ENCODE measurements at regions not wholly inside any gene's neighbourhood (a gene's known extent, or its start where the extent isn't known, plus 50 kb on each side); places are given as distances from the start of the nearest gene placed in this dataset.
"Not testable (repeated sequence)": the region's sequence is repeated elsewhere in the genome, so short reads cannot be mapped to it uniquely, and the experiment has no call there.

- TF ChIP-seq CTCF (IDR thresholded peaks at IDR 0.05; ENCODE audit: control insufficient read depth, insufficient read depth, low read depth, low read length, missing control alignments): no peak
- no peak for DNase-seq (ENCODE audit: low read depth)
- no peak overlapping the region for H3K4me3 ChIP-seq (ENCODE audit: control insufficient read depth, low read depth, low read length)
Observed at GRCh38 chr1:182315167-182315556, 76.4 kb downstream of the GLUL start.

DNA sequence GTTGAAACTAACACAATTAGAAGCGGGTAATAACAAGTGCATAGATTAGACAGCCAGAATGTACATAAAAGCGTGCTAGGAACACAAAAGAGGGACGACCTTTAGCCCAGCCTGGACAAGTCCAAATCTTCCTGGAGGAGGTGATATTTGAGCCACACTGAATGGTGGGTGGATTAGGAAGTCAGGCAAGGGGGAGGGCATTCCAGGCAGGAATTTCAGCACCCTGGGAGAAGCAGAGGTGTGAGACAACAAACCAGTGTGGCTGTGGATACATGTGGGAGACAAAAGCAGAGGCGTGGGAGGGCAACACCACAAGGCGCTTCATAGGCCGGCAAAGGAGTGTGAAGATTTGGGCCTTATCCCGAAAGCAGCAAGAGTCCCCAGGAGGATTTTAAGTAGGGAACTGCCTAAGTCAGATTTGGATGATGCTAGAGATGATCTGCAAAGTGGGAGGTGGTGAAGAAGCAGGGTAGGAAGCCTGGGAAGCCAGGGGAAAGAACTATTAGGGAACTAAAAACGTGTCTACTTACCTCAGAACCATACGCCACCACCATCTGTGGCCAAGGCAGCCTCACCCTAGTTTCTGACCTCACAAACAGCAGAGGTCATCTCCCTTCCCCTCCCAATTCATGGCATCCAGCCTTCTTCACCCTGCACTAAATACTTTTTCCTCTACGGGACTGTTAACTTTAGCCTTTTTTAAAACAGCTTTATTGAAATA, 81.8 kb downstream of the GLUL start:
- TF ChIP-seq CTCF (IDR thresholded peaks at IDR 0.05; ENCODE audit: control insufficient read depth, insufficient read depth, low read depth, low read length, missing control alignments): no peak

GRCh38 chr1:182308826-182309225, 82.8 kb downstream of the GLUL start:
- no peak for DNase-seq (ENCODE audit: low read depth)
- TF ChIP-seq CTCF (IDR thresholded peaks at IDR 0.05; ENCODE audit: control insufficient read depth, insufficient read depth, low read depth, low read length, missing control alignments): no peak

More for the DNA sequence above, 81.8 kb downstream of the GLUL start:
- no peak overlapping the region for H3K4me3 ChIP-seq (ENCODE audit: control insufficient read depth, low read depth, low read length)
- no peak for DNase-seq (ENCODE audit: low read depth)

DNA sequence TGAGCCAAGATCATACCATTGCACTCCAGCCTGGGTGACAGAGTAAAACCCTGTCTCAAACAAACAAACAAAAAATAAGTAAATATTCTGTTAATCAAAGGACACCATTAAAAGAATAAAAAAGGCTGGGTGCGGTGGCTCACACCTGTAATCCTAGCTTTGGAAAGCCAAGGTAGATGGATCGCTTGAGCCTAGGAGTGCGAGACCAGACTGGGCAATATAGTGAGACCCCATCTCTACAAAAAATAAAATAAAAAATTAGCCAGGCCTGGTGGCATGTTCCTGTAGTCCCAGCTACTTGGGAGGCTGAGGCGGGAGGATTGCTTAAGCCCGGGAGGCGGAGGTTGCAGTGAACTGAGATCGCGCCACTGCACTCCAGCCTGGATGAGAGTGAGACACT, 84.1 kb downstream of the GLUL start:
- not testable (repeated sequence) for H3K4me3 ChIP-seq (ENCODE audit: control insufficient read depth, low read depth, low read length); DNase-seq (ENCODE audit: low read depth)

More at GRCh38 chr1:182308826-182309225, 82.8 kb downstream of the GLUL start:
- H3K4me3 ChIP-seq (ENCODE audit: control insufficient read depth, low read depth, low read length): no peak overlapping the region

DNA sequence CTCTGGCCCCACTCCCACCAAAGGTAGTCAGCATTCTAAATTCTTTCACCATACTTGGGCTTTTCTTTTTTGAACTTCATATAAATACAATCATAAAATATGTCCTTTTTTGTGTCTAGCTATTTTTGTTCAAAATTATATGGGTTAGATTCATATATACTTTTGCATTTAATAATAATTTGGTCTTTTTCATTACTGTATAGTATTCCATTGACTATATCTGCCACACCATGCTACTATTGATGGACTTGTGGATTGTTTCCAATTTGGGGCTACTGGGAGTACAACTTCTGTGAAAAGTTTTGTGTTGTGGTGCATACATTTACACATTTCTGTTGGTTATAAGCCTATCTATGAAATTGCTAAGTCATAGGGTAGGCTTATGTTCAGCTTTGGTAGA, 85.7 kb downstream of the GLUL start:
- DNase-seq (ENCODE audit: low read depth): no peak
- no peak for TF ChIP-seq CTCF (IDR thresholded peaks at IDR 0.05; ENCODE audit: control insufficient read depth, insufficient read depth, low read depth, low read length, missing control alignments)
- no peak overlapping the region for H3K4me3 ChIP-seq (ENCODE audit: control insufficient read depth, low read depth, low read length)

DNA sequence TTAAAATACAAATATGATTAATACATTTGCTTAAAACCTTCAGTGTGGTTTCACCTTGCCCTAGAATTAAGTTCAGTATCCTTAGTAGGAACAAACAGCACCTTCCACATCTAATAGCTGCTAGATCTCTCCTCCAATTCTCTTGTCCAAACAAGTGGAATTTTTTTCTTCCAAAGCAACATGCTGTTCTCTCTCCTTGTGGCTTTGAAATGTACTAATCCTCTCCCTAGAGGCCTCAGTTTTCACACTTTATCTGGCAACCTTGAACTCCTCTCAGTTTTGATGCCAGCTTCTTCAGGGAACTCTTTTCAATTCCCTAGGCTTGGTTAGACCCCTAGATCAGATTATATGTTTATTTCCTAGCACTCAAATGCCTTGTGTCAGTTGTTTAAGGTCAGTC, 87.0 kb downstream of the GLUL start:
- no peak overlapping the region for H3K4me3 ChIP-seq (ENCODE audit: control insufficient read depth, low read depth, low read length)
- TF ChIP-seq CTCF (IDR thresholded peaks at IDR 0.05; ENCODE audit: control insufficient read depth, insufficient read depth, low read depth, low read length, missing control alignments): no peak
- DNase-seq (ENCODE audit: low read depth): no peak

- H3K4me3 ChIP-seq (ENCODE audit: control insufficient read depth, low read depth, low read length): no peak overlapping the region
- DNase-seq (ENCODE audit: low read depth): no peak
- TF ChIP-seq CTCF (IDR thresholded peaks at IDR 0.05; ENCODE audit: control insufficient read depth, insufficient read depth, low read depth, low read length, missing control alignments): no peak
Observed at GRCh38 chr1:182304218-182304617, 87.4 kb downstream of the GLUL start.
